HG03575 (cell line): ENCODE measurements at regions not wholly inside any gene's neighbourhood (a gene's known extent, or its start where the extent isn't known, plus 50 kb on each side); places are given as distances from the start of the nearest gene placed in this dataset.

Experiments
- ATAC-seq: cut with Tn5 transposase; IDR thresholded peaks from one replicate; pipeline ENCODE4 v1.9.1; 2021; ENCODE audit not compliant: unreplicated experiment, insufficient number of reproducible peaks, low FRiP score; ENCODE audit errors: extremely low read depth

DNA sequence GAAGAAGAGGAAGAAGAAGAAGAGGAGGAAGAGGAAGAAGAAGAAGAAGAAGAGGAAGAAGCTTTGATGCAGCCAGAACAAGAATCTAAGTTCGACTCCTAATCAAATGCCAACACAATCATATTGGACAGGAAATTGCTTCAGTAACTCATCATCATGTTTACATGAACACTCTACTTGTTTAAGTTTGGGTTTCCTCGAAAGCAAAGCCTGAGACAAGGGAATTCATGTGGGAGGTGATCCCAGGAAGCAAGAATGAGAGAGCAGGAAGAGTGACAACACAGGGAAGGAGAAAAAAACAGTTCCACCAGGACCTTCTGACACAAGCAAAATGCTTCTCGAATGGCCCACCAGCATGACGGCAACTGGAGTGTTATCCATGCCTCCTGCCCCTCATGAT is 279.0 kb downstream of the PMP22 start:
- no peak for ATAC-seq

DNA sequence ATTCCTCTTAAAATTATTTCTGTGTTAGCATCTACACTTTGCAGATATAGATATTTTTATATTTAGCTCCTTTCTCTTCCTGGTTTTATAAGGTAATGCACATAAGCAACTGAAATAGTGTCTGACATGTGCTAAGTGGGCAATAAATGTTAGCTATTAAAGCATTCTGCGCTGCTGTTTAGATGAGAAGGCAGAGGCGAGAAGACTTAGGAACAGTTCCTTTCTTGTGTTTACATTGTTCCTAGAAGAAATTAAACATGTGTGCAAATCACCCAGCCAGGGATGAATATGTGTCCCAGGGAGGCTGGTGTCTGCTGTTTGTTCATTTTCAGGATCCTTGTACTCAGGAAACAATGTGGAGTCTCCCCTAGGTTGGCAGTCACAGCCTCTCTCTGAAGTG is 292.3 kb downstream of the PMP22 start:
- ATAC-seq: no peak

DNA sequence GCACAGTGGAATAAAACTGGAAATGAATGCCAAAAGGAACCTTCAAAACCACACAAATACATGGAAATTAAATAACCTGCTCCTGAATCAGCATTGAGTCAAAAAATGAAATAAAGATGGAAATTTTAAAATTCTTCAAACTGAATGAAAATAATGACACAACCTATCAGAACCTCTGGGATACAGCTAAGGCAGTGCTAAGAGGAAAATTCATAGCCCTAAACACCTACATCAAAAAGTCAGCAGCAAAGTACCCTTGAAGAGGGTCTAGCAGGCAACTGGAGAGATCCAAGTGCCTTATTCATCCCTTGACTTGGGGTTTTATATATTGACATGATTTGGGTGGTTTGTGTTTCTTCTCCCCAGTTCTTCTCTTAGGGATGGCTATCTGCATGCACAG is 294.1 kb downstream of the PMP22 start:
- ATAC-seq: no peak

DNA sequence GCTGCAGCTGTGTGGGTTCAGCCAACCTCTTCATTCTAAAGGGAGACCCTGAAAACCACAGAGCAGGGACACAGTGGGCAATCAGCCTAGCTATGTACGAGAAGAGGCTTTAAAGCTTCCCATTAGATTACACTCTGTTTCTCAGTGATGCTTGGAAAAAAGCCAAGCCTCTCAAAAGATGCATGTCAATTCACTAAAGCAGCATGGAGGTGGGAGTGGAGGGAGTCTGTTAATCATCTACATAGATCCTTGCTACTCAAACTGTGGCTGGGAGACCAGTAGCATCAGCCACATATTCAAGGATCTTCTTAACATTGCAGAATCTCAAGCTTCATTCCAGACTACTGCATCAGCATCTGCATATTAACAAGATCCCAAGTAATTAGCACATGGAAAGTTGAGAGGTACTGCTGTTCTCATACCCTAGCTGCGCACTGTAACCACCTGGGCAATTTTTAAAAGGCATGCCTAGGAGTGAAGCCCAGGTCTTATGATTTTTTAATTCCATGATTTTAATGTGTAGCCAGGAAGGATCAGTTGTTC is 305.9 kb downstream of the PMP22 start:
- no peak for ATAC-seq

DNA sequence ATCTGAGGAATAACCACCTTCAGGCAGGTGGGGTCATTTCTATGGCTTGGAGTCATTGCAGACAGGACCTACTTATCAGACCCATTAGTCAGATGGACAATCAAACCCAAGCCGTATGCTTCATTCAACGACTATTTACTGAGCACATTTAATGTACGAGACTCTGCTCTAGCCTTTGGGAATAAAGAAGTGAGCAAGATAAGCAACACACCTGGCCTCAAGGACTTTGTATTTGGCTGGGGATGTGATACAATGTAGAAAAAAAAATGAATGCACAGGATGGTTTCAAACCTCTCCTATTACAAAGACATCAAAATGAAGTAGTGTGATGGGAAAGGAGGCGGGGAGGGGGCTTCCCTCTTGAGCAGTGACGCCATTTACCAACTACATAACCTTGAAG is 311.7 kb downstream of the PMP22 start:
- ATAC-seq: no peak

- ATAC-seq: no peak
Observed at GRCh38 chr17:14950686-14951085, 314.4 kb downstream of the PMP22 start.

- no peak for ATAC-seq
Observed at GRCh38 chr17:14950216-14950615, 314.9 kb downstream of the PMP22 start.

- no peak for ATAC-seq
Observed at GRCh38 chr17:14947671-14948070, 317.5 kb downstream of the PMP22 start.

GRCh38 chr17:14946481-14946880 is 318.6 kb downstream of the PMP22 start:
- no peak for ATAC-seq

DNA sequence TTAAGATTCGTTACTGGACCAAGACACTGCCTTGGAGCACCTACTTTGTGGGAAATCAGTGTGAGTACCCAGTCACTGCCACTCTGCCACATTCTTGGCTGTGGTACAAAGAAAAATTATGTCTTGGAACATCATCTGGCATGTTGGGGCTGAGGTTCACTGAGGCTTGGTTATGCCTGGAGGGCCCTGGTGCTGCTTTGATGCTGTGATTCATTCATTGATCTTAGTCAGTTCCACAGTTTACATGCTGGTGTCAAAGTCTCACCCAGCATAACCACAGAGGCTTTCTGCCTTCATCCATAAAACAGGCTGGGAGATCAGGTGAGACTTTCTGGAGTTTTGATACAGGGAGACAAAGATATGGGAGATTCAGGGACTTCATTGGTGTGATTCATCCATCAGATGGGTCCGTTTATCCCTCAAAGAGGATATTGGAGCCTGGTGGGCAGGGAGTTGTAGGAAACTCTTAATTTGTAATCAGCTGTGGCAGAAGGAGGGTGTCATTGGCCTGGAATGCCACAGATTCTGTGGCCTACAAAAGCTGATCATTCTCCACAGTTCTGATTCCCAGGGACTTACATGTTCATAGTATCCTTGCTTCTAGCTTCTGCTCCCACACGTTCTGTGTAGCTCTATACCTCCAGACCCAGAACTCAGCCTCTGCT is 322.5 kb downstream of the PMP22 start:
- ATAC-seq: no peak

DNA sequence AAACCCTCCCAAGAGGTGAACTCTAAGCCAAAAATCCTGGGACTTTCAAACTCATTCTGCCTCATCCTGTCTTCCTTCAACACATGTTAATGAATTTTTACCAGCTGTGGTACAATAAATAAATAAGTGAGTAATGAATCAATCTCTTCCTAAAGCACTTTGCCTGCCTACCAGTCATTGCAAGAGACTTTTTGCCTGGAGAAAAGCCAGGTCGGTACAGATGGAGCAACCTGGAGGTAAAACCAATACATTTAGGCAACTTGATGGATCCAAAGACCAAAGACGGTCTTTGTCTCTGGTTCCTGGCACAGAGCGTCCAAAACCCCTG is 324.2 kb downstream of the PMP22 start:
- ATAC-seq: no peak

DNA sequence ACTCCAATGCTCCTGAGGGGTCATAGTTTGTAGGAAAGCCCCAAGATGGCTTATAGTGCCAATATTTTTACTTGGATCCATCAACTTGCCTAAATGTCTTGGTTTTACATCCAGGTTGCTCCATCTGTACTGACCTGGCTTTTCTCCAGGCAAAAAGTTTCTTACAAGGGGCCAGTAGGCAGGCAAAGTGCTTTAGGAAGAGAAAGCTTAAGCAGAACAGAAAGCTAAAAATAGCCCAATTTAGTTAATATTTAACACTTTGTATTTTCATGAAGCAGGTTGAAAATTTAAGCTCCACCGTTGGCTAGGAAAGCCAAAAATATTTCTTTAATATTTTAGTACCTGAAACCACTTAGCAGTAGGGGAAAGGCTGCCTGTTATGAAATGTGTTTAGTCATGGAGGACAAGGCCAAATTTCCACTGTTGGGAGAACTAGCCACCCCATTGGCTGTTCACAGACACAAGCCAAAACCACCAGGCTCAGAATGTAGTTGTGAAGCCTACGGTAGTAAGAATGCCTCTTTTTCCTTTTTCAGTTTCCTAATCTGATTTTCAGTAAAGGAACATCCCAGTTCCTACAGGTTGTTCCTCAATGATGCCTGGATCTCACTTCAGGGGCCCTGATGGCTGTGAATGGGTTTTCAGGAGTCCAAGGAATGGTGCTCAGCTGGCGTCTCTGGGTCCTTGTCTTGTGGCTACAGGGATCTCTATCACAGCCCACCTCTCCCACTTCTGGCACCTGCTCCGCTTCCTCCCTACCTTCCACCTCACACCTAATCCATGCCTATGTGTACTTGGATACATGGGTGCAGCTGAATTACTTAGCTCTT is 324.8 kb downstream of the PMP22 start:
- ATAC-seq: no peak

DNA sequence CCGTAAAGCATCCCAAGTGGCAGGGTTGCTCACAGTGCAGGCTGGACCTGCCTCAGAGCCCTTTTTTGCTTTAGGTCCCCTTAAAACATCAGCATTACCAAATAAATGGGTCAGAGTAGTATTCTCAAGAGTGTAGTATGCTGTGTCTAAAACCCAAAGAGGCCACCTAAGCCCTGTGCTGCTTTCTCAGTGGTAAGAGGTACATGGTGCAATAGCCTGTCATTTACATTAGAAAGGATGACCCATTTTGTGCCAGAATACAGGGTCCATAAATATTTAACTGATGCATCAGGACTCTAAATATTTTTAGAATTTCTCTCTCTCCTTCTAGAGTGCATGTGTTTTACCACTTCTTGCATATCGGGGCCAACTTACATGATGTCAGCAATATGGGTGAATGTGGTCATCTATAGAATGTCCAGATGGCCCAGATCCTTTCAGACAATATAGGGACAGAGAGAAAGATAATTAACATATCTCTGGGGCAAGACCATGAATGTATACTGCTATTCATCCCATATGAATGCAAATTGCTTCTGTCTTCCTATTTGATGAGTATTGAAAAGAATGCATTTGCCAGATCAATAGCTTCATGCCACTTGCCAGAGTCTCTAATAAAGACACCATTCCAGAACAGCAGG is 329.2 kb downstream of the PMP22 start:
- ATAC-seq: no peak

DNA sequence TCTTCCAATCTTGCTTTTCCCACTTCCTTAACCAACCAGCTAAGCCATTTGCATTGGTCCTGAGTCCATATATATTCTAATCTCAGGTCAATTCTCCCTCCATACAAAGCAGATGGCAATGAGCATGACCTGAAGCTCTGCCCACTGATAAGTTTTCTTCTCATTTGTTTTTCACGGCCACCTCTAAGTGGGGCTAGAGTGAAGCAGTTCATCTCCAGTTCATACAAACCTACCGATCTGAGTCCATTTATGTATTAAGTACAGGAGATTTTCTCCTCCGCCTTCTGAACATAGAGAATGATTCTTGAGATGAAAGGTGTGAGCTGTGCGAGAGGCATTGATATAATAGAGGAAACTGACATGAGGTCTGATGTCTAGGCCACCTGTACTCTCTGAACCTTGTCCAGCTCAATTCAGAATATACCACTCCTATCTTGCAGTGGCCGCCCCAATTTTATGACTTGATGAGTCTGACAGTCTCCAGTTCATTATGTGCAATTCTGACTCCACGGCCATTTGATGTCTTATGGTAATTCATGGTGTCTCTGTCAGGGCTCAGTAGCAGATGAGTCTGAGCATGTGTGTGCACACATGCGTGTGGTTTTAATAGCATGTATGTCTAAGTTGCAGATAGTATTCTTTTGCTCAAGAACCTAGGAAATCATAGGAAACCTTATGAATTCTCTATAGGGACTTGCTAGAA is 329.8 kb downstream of the PMP22 start:
- ATAC-seq: no peak

DNA sequence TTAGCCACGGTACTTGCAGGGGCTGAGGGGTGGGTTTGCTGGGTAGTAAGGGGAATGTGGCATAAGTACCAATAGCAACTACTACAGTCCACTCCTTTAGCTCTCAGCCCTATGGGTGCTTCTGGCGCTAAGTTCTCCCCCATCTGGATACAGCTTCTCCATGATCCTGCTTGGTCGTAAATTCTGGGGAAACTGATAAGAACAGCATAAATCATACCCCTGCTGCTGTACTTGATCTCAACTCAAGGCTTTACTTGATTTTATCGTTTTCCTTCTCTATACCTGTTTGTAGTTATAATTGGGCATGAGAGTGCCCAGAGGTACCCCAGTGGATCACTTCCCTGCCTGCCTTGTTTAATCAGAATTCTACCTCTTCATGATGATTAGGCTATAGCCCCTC is 331.4 kb downstream of the PMP22 start:
- no peak for ATAC-seq

- no peak for ATAC-seq
Observed at GRCh38 chr17:14926526-14927122, 338.5 kb downstream of the PMP22 start.

DNA sequence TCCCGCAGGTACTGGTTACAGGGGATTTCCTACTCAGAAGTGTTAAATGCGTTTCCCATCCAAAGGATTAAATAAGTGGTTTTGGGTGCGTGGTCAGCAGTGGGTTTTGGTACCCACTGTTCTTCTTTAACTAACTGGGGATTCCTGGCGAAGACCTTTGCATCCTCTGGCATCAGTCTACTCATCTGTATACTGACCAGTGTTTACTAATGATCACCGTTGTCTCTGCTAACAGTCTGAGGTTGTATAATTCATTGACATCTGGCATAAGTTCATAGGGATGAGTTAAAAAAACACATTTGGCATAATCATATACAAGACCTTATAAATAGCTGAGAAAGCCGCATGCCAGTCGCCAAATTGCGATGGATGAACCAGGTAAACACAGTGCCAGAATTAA is 339.1 kb downstream of the PMP22 start:
- no peak for ATAC-seq

DNA sequence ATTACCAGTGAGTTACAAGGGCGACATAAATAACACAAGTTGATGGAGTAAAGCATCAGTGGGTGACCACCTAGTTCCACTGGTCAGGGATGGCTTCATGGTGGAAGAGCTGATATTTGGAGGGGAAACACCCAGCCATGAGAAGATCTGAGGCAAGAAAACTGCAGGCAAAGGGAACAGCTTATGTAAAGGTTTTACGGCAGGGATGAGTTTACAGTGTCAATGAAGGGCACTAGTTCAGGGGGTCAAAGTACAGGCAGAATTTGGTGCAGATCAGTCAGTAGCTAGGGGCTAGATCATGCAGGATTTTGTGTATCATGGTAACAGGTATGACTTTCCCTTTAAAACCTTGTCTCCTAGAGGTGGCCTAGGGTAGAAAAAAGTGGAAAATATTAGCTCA is 339.6 kb downstream of the PMP22 start:
- no peak for ATAC-seq

DNA sequence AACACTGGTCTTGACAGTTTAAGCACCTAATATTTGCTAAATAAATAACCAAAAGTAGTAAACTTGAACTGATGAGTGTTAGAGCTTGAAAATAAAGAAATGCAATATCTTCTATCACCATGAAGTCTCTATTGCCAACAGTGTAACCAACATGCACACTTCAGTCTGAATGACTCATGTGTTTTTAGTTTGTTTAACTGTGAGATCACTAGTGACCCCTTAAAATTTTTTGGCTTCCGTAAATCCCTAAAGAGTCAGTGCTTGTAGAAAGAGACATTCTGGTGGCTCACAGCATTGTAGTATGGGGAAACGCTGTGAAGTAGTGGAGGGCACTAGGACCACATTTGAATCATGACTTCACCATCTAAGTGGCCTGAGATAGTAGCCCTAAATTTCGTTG is 341.1 kb downstream of the PMP22 start:
- no peak for ATAC-seq
